A204.1 (cell line): ENCODE measurements at regions not wholly inside any gene's neighbourhood (a gene's known extent, or its start where the extent isn't known, plus 50 kb on each side); places are given as distances from the start of the nearest gene placed in this dataset.
"Not testable (repeated sequence)": the region's sequence is repeated elsewhere in the genome, so short reads cannot be mapped to it uniquely, and the experiment has no call there.

Source experiments
- FAIRE-seq: peaks from 2 replicates; lab custom pipeline; 2012; peaks lifted over from hg19 to GRCh38; lab: Jason Lieb, UNC

- no peak for FAIRE-seq
Measured at GRCh38 chr17:33902901-33903449, 352.1 kb upstream of the CCL2 start.

GRCh38 chr17:33904476-33904875 lies 350.6 kb upstream of the CCL2 start:
- FAIRE-seq: no peak

- no peak for FAIRE-seq
Measured at GRCh38 chr17:33905338-33905800, 349.7 kb upstream of the CCL2 start.

- no peak for FAIRE-seq
Measured at GRCh38 chr17:33908363-33909064, 346.6 kb upstream of the CCL2 start.

- no peak for FAIRE-seq
Measured at GRCh38 chr17:33910200-33910857, 344.8 kb upstream of the CCL2 start.

GRCh38 chr17:33914125-33914524 lies 341.0 kb upstream of the CCL2 start:
- no peak for FAIRE-seq

- no peak for FAIRE-seq
Measured at GRCh38 chr17:33922971-33923370, 332.1 kb upstream of the CCL2 start.

- no peak for FAIRE-seq
Measured at GRCh38 chr17:33924104-33924503, 331.0 kb upstream of the CCL2 start.

GRCh38 chr17:33925649-33926048 lies 329.4 kb upstream of the CCL2 start:
- no peak for FAIRE-seq

- no peak for FAIRE-seq
Measured at GRCh38 chr17:33927732-33928133, 327.4 kb upstream of the CCL2 start.

GRCh38 chr17:33929181-33929724 lies 325.8 kb upstream of the CCL2 start:
- no peak for FAIRE-seq

- FAIRE-seq: not testable (repeated sequence)
Measured at GRCh38 chr17:33931148-33931814, 323.8 kb upstream of the CCL2 start.

- no peak for FAIRE-seq
Measured at GRCh38 chr17:33932996-33933395, 322.1 kb upstream of the CCL2 start.

GRCh38 chr17:33933576-33933975 lies 321.5 kb upstream of the CCL2 start:
- FAIRE-seq: no peak

GRCh38 chr17:33934696-33935095 lies 320.4 kb upstream of the CCL2 start:
- no peak for FAIRE-seq

- no peak for FAIRE-seq
Measured at GRCh38 chr17:33935822-33936221, 319.3 kb upstream of the CCL2 start.

- no peak for FAIRE-seq
Measured at GRCh38 chr17:33936764-33937163, 318.3 kb upstream of the CCL2 start.

- FAIRE-seq: no peak
Measured at GRCh38 chr17:33939959-33940358, 315.1 kb upstream of the CCL2 start.

GRCh38 chr17:33940769-33941370 lies 314.2 kb upstream of the CCL2 start:
- no peak for FAIRE-seq

GRCh38 chr17:33941744-33942143 lies 313.3 kb upstream of the CCL2 start:
- FAIRE-seq: no peak

GRCh38 chr17:33942414-33942813 lies 312.7 kb upstream of the CCL2 start:
- FAIRE-seq: no peak

GRCh38 chr17:33944412-33944811 lies 310.7 kb upstream of the CCL2 start:
- FAIRE-seq: no peak
